H9 (cell line): ENCODE measurements at regions not wholly inside any gene's neighbourhood (a gene's known extent, or its start where the extent isn't known, plus 50 kb on each side); places are given as distances from the start of the nearest gene placed in this dataset.

Experiments
- DNase-seq: peaks from one replicate; pipeline ENCODE4 v3.0.0-alpha.2; 2017
- H2AFZ ChIP-seq: one replicate; pipeline ENCODE4 v1.6.1; 2013; ENCODE audit warnings: mild to moderate bottlenecking, low read length, control low read depth, moderate library complexity
- H2AK5ac ChIP-seq: 2 replicates; pipeline ENCODE4 v1.6.1; 2013; ENCODE audit warnings: low read length, control low read depth, mixed read lengths; ENCODE audit not compliant: insufficient read length
- H2BK120ac ChIP-seq: one replicate; pipeline ENCODE4 v1.6.1; 2013; ENCODE audit warnings: low read depth, mild to moderate bottlenecking, low read length, control low read depth, inconsistent platforms; ENCODE audit not compliant: poor library complexity, severe bottlenecking
- H2BK12ac ChIP-seq: 2 replicates; pipeline ENCODE4 v1.6.1; 2013; ENCODE audit warnings: low read length, control low read depth, mixed read lengths, low read depth; ENCODE audit not compliant: insufficient read length
- H2BK15ac ChIP-seq: 2 replicates; pipeline ENCODE4 v1.6.1; 2013; ENCODE audit warnings: low read depth, low read length, control low read depth
- H2BK20ac ChIP-seq: one replicate; pipeline ENCODE4 v1.6.1; 2013; ENCODE audit warnings: low read depth, mild to moderate bottlenecking, low read length, control low read depth, inconsistent platforms; ENCODE audit not compliant: poor library complexity, severe bottlenecking
- H2BK5ac ChIP-seq: 2 replicates; pipeline ENCODE4 v1.6.1; 2013; ENCODE audit warnings: low read length, control low read depth, mixed read lengths; ENCODE audit not compliant: insufficient read length
- H3K14ac ChIP-seq: 2 replicates; pipeline ENCODE4 v1.6.1; 2013; ENCODE audit warnings: low read length, control low read depth; ENCODE audit not compliant: insufficient read depth
- H3K18ac ChIP-seq: 2 replicates; pipeline ENCODE4 v1.6.1; 2013; ENCODE audit warnings: low read depth, mild to moderate bottlenecking, mixed read lengths, low read length, control low read depth; ENCODE audit not compliant: insufficient read length
- H3K23ac ChIP-seq: 2 replicates; pipeline ENCODE4 v1.6.1; 2013; ENCODE audit warnings: low read length, control low read depth, mixed read lengths, low read depth; ENCODE audit not compliant: insufficient read length
- H3K23me2 ChIP-seq: 2 replicates; pipeline ENCODE4 v1.6.1; 2013; ENCODE audit warnings: low read depth, mild to moderate bottlenecking, mixed read lengths, low read length, control low read depth; ENCODE audit not compliant: insufficient read length, poor library complexity, severe bottlenecking
- H3K27ac ChIP-seq: 2 replicates; pipeline ENCODE4 v1.5.1; 2013; ENCODE audit warnings: low read length, control low read depth, mixed read lengths, low read depth; ENCODE audit not compliant: insufficient read length
- H3K27me3 ChIP-seq: 2 replicates; pipeline ENCODE4 v1.6.1; 2013; ENCODE audit warnings: low read length, control low read depth, inconsistent platforms; ENCODE audit not compliant: insufficient read depth
- H3K4ac ChIP-seq: 2 replicates; pipeline ENCODE4 v1.6.1; 2013; ENCODE audit warnings: low read depth, mild to moderate bottlenecking, control low read depth, inconsistent platforms, low read length, moderate library complexity
- H3K4me1 ChIP-seq: 2 replicates; pipeline ENCODE4 v1.6.1; 2013; ENCODE audit warnings: low read length, control low read depth, inconsistent platforms; ENCODE audit not compliant: insufficient read depth
- H3K4me2 ChIP-seq: 2 replicates; pipeline ENCODE4 v1.6.1; 2013; ENCODE audit warnings: low read length, control low read depth, mixed read lengths; ENCODE audit not compliant: insufficient read length, insufficient read depth
- H3K56ac ChIP-seq: 2 replicates; pipeline ENCODE4 v1.6.1; 2013; ENCODE audit warnings: low read depth, mild to moderate bottlenecking, mixed read lengths, low read length, control low read depth; ENCODE audit not compliant: insufficient read length
- H3K79me1 ChIP-seq: 2 replicates; pipeline ENCODE4 v1.6.1; 2013; ENCODE audit warnings: low read depth, mild to moderate bottlenecking, moderate library complexity, low read length, control low read depth, inconsistent platforms; ENCODE audit not compliant: insufficient read depth, poor library complexity, severe bottlenecking
- H3K79me2 ChIP-seq: 2 replicates; pipeline ENCODE4 v1.6.1; 2013; ENCODE audit warnings: low read length, control low read depth, inconsistent platforms; ENCODE audit not compliant: insufficient read depth
- H3K9ac ChIP-seq: 2 replicates; pipeline ENCODE4 v1.6.1; 2013; ENCODE audit warnings: low read length, control low read depth, mixed read lengths; ENCODE audit not compliant: insufficient read length; ENCODE audit errors: extremely low read depth
- H3K9me3 ChIP-seq: one replicate; pipeline ENCODE4 v1.6.1; 2013; ENCODE audit warnings: low read depth, low read length, inconsistent platforms; ENCODE audit not compliant: control insufficient read depth
- H3T11ph ChIP-seq: one replicate; pipeline ENCODE4 v1.6.1; 2013; ENCODE audit warnings: mild to moderate bottlenecking, low read length, control low read depth, inconsistent platforms
- H4K20me1 ChIP-seq: one replicate; pipeline ENCODE4 v1.6.1; 2013; ENCODE audit not compliant: control insufficient read depth, insufficient read length, insufficient read depth
- H4K5ac ChIP-seq: 2 replicates; pipeline ENCODE4 v1.6.1; 2013; ENCODE audit warnings: low read depth, mild to moderate bottlenecking, mixed read lengths, low read length, control low read depth; ENCODE audit not compliant: insufficient read length
- H4K8ac ChIP-seq: replicated peaks from 2 replicates; pipeline ENCODE4 v1.6.1; 2013; ENCODE audit warnings: low read length, control low read depth, mixed read lengths, low read depth; ENCODE audit not compliant: insufficient read length
- H4K91ac ChIP-seq: 2 replicates; pipeline ENCODE4 v1.6.1; 2013; ENCODE audit warnings: low read depth, mild to moderate bottlenecking, moderate library complexity, mixed read lengths, low read length, control low read depth; ENCODE audit not compliant: insufficient read length
- H3K27ac Mint-ChIP-seq, 3 experiments: 2 replicates in 2 of 3; 3 replicates in 1 of 3; pipeline ENCODE4 v1.8.0; 2020 to 2021; ENCODE audit warnings: mixed read lengths in 3 of 3, mild to moderate bottlenecking in 1 of 3, moderate library complexity in 1 of 3
- H3K27me3 Mint-ChIP-seq: 2 replicates; pipeline ENCODE4 v1.8.0; 2021; ENCODE audit warnings: low read depth, mild to moderate bottlenecking, moderate library complexity, mixed read lengths
- H3K36me3 Mint-ChIP-seq, 3 experiments: 2 replicates in 2 of 3; 3 replicates in 1 of 3; pipeline ENCODE4 v1.8.0; 2020 to 2021; ENCODE audit warnings: low read depth in 3 of 3, mixed read lengths in 3 of 3; ENCODE audit not compliant: insufficient read depth in 1 of 3
- H3K4me1 Mint-ChIP-seq, 2 experiments: 2 replicates each; pipeline ENCODE4 v1.8.0; 2020; ENCODE audit warnings: mixed read lengths in 2 of 2
- H3K4me3 Mint-ChIP-seq, 2 experiments: 2 replicates in 1 of 2; 3 replicates in 1 of 2; pipeline ENCODE4 v1.8.0; 2020 to 2021; ENCODE audit warnings: mild to moderate bottlenecking in 2 of 2, mixed read lengths in 2 of 2, moderate library complexity in 1 of 2
- H3K9me3 Mint-ChIP-seq, 2 experiments: 2 replicates in 1 of 2; 3 replicates in 1 of 2; pipeline ENCODE4 v1.8.0; 2020; ENCODE audit warnings: mild to moderate bottlenecking in 2 of 2, mixed read lengths in 2 of 2, moderate library complexity in 1 of 2
- CTCF ChIP-seq: fragments of 200-600 bp; sonication (generic); conservative IDR thresholded peaks from 3 replicates; pipeline ENCODE4 v1.8.0; 2021; ENCODE audit warnings: antibody characterized with exemption, mild to moderate bottlenecking

GRCh38 chr11:116420030-116420429 is 352.8 kb downstream of the BUD13 start:
- Mint-ChIP-seq H3K9me3 (peaks cover 7 to 8% of the 10 kb centered on the region in 2 experiments), H3K27me3 (no peaks in the 10 kb centered on the region; the same call in none of the 2 replicates), H3K4me3 (no peak overlapping the region), H3K4me1 (peaks cover 29 to 41% of the 10 kb centered on the region in 2 experiments), H3K27ac (no peak overlapping the region; a peak in 2 of 7 replicates), H3K36me3 (peaks cover 8 to 10% (median 9%) of the 10 kb centered on the region in 3 experiments)
- H3K79me2 ChIP-seq, result no peaks in the 10 kb centered on the region
- H3K23ac ChIP-seq, result no peak overlapping the region
- H4K91ac ChIP-seq, result no peak overlapping the region
- H2BK5ac ChIP-seq, result no peak overlapping the region
- H3K18ac ChIP-seq, result no peak overlapping the region
- no peak for DNase-seq
- no peak overlapping the region for H3K56ac ChIP-seq
- H3K27ac ChIP-seq, result no peak overlapping the region
- no peak overlapping the region for H2BK15ac ChIP-seq
- H3K79me1 ChIP-seq, result no peaks in the 10 kb centered on the region
- no peak overlapping the region for H4K8ac ChIP-seq
- no peak for TF ChIP-seq CTCF
- no peak overlapping the region for H3T11ph ChIP-seq
- H3K4me2 ChIP-seq, result no peak overlapping the region
- no peak overlapping the region for H2BK120ac ChIP-seq
- no peaks in the 10 kb centered on the region for H3K9me3 ChIP-seq
- H3K14ac ChIP-seq, result no peak overlapping the region
- no peak overlapping the region for H2BK20ac ChIP-seq
- no peak overlapping the region for H4K5ac ChIP-seq
- H2AFZ ChIP-seq, result no peak overlapping the region
- H2BK12ac ChIP-seq, result no peak overlapping the region
- no peaks in the 10 kb centered on the region for H3K23me2 ChIP-seq
- H3K9ac ChIP-seq, result no peak overlapping the region
- H3K27me3 ChIP-seq, result no peaks in the 10 kb centered on the region
- no peak overlapping the region for H2AK5ac ChIP-seq
- no peak overlapping the region for H3K4ac ChIP-seq
- peaks cover 13% of the 10 kb centered on the region; the same call in 1 of the 2 replicates for H3K4me1 ChIP-seq
- H4K20me1 ChIP-seq, result no peaks in the 10 kb centered on the region
